GM12891 (cell line): ENCODE measurements at regions not wholly inside any gene's neighbourhood (a gene's known extent, or its start where the extent isn't known, plus 50 kb on each side); places are given as distances from the start of the nearest gene placed in this dataset.

Source experiments
- PAX5 ChIP-seq: IDR thresholded peaks from 2 replicates; pipeline ENCODE4 v1.6.1; 2011; ENCODE audit warnings: low read length, moderate library complexity, mild to moderate bottlenecking; ENCODE audit not compliant: insufficient read depth, severe bottlenecking
- POLR2A ChIP-seq: IDR thresholded peaks from 2 replicates; pipeline ENCODE4 v1.6.1; 2011; ENCODE audit warnings: low read depth, low read length, control low read depth
- POLR2AphosphoS5 ChIP-seq: IDR thresholded peaks from 2 replicates; pipeline ENCODE4 v1.6.1; 2011; ENCODE audit warnings: low read depth, low read length, control low read depth

- TF ChIP-seq POLR2A (no peak), POLR2AphosphoS5 (no peak), PAX5 (no peak)
Measured at GRCh38 chr10:8640878-8641277, 586.4 kb downstream of the GATA3 start.
